Mucosa of rectum (tissue), 2 donors: ENCODE measurements at regions not wholly inside any gene's neighbourhood (a gene's known extent, or its start where the extent isn't known, plus 50 kb on each side); places are given as distances from the start of the nearest gene placed in this dataset.

Experiments
- H3K27ac ChIP-seq, 2 donors: one replicate each; pipeline ENCODE4 v1.7.0; 2013; ENCODE audit warnings: inconsistent platforms in 2 of 2, low read depth in 2 of 2, low read length in 2 of 2
- H3K27me3 ChIP-seq, 2 donors: one replicate each; pipeline ENCODE4 v1.7.0; 2013; ENCODE audit warnings: low read length in 2 of 2; ENCODE audit not compliant: control insufficient read depth in 2 of 2, insufficient read depth in 2 of 2
- H3K36me3 ChIP-seq, 2 donors: one replicate each; pipeline ENCODE4 v1.7.0; 2013; ENCODE audit warnings: low read length in 2 of 2; ENCODE audit not compliant: control insufficient read depth in 2 of 2, insufficient read depth in 2 of 2
- H3K4me1 ChIP-seq, 2 donors: one replicate each; pipeline ENCODE4 v1.7.0; 2013; ENCODE audit warnings: low read length in 2 of 2, mild to moderate bottlenecking in 1 of 2; ENCODE audit not compliant: control insufficient read depth in 2 of 2, insufficient read depth in 2 of 2
- H3K4me3 ChIP-seq, 2 donors: one replicate each; pipeline ENCODE4 v1.7.0; 2013; ENCODE audit warnings: low read length in 2 of 2
- H3K9ac ChIP-seq, 2 donors: one replicate each; pipeline ENCODE4 v1.7.0; 2013; ENCODE audit warnings: low read length in 2 of 2, low read depth in 1 of 2, mild to moderate bottlenecking in 1 of 2
- H3K9me3 ChIP-seq, 2 donors: one replicate each; pipeline ENCODE4 v1.7.0; 2013; ENCODE audit warnings: low read length in 2 of 2; ENCODE audit not compliant: control insufficient read depth in 2 of 2
- donor health status: healthy.
- donor health status: Normal muscosa, but diverticular disease.

DNA sequence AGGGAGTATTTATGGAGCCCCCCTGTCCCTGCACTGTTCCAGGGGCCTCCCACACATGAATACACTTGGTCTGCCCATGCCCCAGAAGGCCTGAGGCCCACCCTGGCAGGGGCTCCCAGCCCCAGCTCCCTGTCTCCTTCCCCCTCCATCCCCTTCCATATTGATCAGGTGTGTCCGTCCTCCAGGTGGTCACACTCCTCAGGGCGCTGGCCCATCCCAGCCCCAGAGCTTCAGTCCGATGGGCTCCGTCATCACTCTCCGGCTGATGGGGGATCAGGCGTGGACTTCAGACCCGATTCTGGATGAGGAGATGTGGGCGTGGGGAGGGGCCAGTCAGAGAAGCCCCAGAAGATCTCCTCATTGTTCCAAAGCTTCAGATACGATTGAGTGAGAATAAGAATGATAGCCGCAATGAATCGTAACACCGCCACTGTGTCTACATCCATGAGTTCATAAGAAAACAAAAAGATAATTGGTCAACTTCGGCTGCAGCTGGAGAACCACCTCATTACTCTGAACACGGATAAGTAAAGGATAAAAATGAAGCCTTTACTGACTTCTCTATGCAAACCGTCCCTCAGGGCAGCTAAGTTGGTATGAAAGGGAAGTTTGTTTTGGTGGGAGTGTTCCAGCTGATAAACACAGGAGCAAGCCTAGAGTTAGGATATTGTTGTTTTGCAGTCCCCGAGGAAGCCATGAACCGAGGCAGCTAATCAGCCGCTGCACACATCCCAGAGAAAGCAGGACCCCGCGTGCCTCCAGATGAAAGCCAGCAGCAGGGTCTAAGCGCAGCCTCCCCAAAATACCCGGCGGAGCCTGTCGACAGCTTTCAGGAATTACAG, 279.5 kb downstream of the NDUFA10 start:
- no peak overlapping the region for H3K4me3 ChIP-seq
- no peaks in the 10 kb centered on the region for H3K27me3 ChIP-seq
- no peaks in the 10 kb centered on the region for H3K36me3 ChIP-seq
- H3K9me3 ChIP-seq, result no peaks in the 10 kb centered on the region
- H3K27ac ChIP-seq, result no peak overlapping the region
- H3K9ac ChIP-seq, result no peak overlapping the region
- H3K4me1 ChIP-seq, result no peaks in the 10 kb centered on the region

DNA sequence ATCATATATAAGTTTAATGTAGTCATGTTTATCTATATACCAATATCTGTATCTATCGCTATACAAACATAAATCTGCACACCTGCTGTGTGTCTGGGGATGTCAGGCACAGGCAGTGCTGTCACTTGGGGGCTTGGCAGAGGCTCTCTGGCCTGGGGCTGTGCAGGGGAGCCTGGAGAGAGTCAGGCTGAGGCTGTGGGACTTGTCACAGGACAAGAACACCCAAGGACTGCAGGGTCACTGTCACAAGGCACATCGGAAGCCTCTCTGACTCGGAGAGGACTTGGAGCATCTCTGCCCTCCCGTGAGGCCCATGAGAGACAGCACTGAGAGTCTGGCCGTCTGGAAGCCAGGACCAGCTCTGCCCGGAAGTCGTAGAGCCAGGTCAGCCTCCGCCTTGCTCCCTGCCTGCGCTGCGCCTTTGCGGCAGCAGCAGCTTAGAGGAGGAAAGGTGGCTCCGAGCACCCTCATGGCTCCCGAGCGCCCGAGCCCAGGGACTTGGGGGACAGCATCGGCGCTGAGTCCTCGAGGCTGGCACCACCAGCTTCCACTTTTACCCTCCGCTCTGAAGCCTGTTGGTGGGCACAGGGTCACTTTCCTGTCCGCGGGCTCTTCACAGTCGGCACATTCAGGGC, 280.3 kb downstream of the NDUFA10 start:
- no peak overlapping the region for H3K9ac ChIP-seq
- no peaks in the 10 kb centered on the region for H3K4me1 ChIP-seq
- no peak overlapping the region for H3K27ac ChIP-seq
- no peak overlapping the region for H3K4me3 ChIP-seq
- H3K9me3 ChIP-seq, result no peaks in the 10 kb centered on the region
- no peaks in the 10 kb centered on the region for H3K27me3 ChIP-seq
- no peaks in the 10 kb centered on the region for H3K36me3 ChIP-seq

- Histone ChIP-seq H3K4me1 (no peaks in the 10 kb centered on the region), H3K27ac (no peak overlapping the region), H3K9ac (no peak overlapping the region), H3K4me3 (no peak overlapping the region), H3K27me3 (no peaks in the 10 kb centered on the region), H3K9me3 (no peaks in the 10 kb centered on the region), H3K36me3 (no peaks in the 10 kb centered on the region)
Observed at GRCh38 chr2:239743206-239743605, 281.9 kb downstream of the NDUFA10 start.

DNA sequence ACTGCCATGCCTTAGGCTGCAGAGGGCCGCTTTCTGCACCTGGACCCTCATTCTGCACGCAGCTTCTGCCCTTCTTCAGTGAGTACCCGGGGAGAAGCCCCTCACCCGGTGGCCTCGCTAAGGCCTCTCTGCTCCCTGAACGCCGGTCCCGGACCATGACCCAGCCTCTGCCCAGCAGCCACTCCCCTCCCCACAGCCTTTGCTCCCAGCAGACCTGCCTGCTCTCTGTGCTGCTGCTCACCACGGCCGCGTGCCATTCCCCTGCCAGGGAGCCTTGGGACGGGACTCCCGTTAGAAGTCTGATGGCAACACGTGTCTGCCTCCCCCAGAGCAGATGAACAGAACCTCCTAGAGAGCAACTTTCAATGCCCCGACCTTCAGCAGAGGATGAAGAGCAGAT, 282.8 kb downstream of the NDUFA10 start:
- H3K36me3 ChIP-seq, result no peaks in the 10 kb centered on the region
- no peaks in the 10 kb centered on the region for H3K9me3 ChIP-seq
- H3K27ac ChIP-seq, result no peak overlapping the region
- H3K4me1 ChIP-seq, result no peaks in the 10 kb centered on the region
- no peaks in the 10 kb centered on the region for H3K27me3 ChIP-seq
- no peak overlapping the region for H3K9ac ChIP-seq
- no peak overlapping the region for H3K4me3 ChIP-seq

DNA sequence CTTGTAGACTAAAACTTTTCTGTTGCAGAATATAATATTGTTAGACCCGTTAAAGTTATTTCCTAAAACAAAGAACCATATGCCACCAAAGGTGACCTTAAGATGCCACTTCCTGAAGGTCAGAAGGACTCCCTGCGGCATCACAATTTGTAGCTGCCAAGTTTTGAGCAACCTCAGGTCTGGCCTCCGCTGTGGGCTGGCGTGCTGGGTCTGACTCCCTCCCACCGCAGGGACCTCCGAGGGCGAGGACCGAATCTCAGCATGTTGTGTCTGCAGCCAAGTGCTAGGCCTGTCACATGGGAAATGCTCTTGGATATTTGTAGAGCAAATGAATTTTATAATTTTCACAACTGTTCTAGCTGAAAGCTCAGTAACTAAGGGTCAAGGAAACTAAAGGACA, 285.9 kb downstream of the NDUFA10 start:
- Histone ChIP-seq H3K4me3 (no peak overlapping the region), H3K27ac (no peak overlapping the region), H3K4me1 (no peaks in the 10 kb centered on the region), H3K36me3 (no peaks in the 10 kb centered on the region), H3K27me3 (no peaks in the 10 kb centered on the region), H3K9ac (no peak overlapping the region), H3K9me3 (no peaks in the 10 kb centered on the region)

GRCh38 chr2:239738159-239738558, 287.0 kb downstream of the NDUFA10 start:
- Histone ChIP-seq H3K4me1 (no peaks in the 10 kb centered on the region), H3K9me3 (no peaks in the 10 kb centered on the region), H3K27me3 (no peaks in the 10 kb centered on the region), H3K27ac (no peak overlapping the region), H3K9ac (no peak overlapping the region), H3K4me3 (no peak overlapping the region), H3K36me3 (no peaks in the 10 kb centered on the region)

- H3K27me3 ChIP-seq, result no peaks in the 10 kb centered on the region
- no peaks in the 10 kb centered on the region for H3K36me3 ChIP-seq
- no peaks in the 10 kb centered on the region for H3K4me1 ChIP-seq
- H3K4me3 ChIP-seq, result no peak overlapping the region
- H3K9me3 ChIP-seq, result no peaks in the 10 kb centered on the region
- no peak overlapping the region for H3K27ac ChIP-seq
- no peak overlapping the region for H3K9ac ChIP-seq
Observed at GRCh38 chr2:239737144-239737463, 288.0 kb downstream of the NDUFA10 start.

DNA sequence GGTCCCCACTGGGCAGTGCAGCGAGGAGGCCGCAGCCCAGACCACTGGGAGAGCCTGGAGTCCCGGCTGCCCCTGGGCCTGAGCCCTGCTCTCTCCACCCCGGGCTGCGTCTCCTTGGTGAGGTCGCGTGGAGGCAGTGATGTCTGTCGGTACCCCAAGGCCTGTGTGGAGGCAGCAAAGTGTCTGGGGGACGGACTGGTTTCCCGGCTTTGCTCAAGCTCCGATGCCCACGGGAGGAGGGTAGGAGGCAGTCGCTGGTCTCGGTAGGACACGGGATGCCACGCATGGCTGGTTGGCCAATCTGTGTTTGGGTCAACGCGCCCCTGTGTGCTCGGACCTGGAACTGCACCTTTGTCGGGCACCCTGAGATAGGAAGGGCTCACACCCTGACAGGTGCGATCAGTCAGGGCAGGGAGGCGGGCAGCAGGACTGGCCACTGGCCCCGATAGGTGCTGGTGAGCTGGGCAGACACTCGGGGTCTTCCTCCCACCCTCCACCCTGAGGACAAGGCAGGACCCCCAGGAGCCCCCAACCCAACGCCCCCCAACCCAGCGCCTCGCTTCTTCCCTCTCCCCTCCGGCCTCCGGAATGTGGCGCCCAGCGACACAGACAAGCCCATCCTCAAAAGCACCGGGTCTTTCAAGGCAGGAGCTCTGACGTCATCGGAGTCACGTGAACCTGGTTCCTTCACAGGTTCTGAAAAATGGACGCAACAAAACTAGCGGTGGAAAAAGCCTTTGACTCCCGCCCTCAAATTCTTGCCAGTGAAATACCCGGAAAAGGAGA, 288.6 kb downstream of the NDUFA10 start:
- Histone ChIP-seq H3K4me1 (no peaks in the 10 kb centered on the region), H3K27me3 (no peaks in the 10 kb centered on the region), H3K4me3 (no peak overlapping the region), H3K36me3 (no peaks in the 10 kb centered on the region), H3K9me3 (no peaks in the 10 kb centered on the region), H3K27ac (no peak overlapping the region), H3K9ac (no peak overlapping the region)

DNA sequence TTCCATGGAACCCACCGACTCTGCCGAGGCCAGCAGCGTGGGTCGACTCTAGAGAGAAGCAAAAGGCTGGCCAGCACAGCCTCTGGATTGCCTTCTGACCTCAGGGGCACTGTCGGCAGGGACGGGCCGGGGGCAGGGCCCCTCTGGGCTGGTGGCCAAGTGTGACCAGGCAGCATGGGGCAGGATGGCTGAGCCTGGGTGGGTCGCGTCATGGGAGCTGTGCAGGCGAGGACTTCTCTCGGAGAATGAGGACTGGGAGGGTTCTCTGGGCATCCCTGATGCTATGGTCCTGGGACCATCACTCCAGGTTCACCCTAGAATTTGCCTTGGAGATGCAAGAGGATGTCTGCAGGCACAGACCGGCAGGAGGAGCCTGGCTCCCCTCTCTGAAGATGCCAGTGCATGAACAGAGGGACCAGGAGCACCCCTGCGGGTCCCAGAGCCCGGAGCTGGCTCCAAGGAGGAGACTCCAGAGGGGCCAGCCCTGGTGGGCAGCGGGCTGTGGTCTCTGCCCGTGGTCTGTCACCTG, 289.2 kb downstream of the NDUFA10 start:
- H3K27ac ChIP-seq, result no peak overlapping the region
- H3K9me3 ChIP-seq, result no peaks in the 10 kb centered on the region
- H3K9ac ChIP-seq, result no peak overlapping the region
- no peak overlapping the region for H3K4me3 ChIP-seq
- no peaks in the 10 kb centered on the region for H3K36me3 ChIP-seq
- no peaks in the 10 kb centered on the region for H3K27me3 ChIP-seq
- no peaks in the 10 kb centered on the region for H3K4me1 ChIP-seq
